ENCODE measurements at regions not wholly inside any gene's neighbourhood (a gene's known extent, or its start where the extent isn't known, plus 50 kb on each side); places are given as distances from the start of the nearest gene placed in this dataset.

- no peaks in the 10 kb centered on the region for H3K27me3 ChIP-seq (ENCODE audit: insufficient read depth, poor library complexity, severe bottlenecking)
These were observed 562.4 kb upstream of the SALL1 start for GRCh38 chr16:51713502-51713901.

DNA sequence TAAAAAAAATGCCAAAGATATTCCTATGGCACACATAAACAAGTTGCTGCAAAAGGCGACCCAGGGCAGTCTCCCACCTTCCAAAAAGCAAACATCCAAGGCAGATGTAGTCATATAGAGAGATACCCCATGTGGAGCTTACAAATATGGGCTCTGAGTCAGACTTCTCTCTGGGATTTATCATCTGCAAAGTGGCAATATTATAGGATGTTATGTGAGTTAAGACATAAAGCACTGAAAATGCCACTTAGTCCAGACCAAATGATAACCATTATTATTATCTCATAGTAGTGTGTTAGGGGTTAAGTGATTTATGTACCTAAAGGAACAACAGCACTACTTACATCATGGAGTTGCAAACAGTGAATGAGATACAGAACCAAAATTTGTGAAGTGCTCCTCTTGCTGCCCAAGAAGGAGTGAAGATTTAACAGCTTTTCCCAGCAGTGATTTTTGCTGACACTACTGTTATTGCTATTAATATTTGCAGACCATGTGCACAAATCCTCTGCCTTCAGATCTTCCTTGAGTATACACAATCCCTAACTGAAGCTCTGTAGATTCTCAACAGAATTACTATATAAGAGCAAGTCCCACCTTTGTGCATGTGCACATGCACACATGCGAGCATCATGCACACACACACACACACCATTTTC, 560.0 kb upstream of the SALL1 start:
- no peaks in the 10 kb centered on the region for H3K27me3 ChIP-seq (ENCODE audit: insufficient read depth, poor library complexity, severe bottlenecking)
- no peak overlapping the region for H3K27ac ChIP-seq (replicated peaks)
- TF ChIP-seq SPI1 (IDR thresholded peaks at IDR 0.05; ENCODE audit: borderline replicate concordance, low read depth) (no peak), POLR2AphosphoS5 (IDR thresholded peaks at IDR 0.05; ENCODE audit: low read depth) (no peak), CTCF (IDR thresholded peaks at IDR 0.05; ENCODE audit: insufficient read depth, low read length) (no peak), GABPA (IDR thresholded peaks at IDR 0.05; ENCODE audit: low read depth) (no peak)
- TF ChIP-seq, protein P1, sequence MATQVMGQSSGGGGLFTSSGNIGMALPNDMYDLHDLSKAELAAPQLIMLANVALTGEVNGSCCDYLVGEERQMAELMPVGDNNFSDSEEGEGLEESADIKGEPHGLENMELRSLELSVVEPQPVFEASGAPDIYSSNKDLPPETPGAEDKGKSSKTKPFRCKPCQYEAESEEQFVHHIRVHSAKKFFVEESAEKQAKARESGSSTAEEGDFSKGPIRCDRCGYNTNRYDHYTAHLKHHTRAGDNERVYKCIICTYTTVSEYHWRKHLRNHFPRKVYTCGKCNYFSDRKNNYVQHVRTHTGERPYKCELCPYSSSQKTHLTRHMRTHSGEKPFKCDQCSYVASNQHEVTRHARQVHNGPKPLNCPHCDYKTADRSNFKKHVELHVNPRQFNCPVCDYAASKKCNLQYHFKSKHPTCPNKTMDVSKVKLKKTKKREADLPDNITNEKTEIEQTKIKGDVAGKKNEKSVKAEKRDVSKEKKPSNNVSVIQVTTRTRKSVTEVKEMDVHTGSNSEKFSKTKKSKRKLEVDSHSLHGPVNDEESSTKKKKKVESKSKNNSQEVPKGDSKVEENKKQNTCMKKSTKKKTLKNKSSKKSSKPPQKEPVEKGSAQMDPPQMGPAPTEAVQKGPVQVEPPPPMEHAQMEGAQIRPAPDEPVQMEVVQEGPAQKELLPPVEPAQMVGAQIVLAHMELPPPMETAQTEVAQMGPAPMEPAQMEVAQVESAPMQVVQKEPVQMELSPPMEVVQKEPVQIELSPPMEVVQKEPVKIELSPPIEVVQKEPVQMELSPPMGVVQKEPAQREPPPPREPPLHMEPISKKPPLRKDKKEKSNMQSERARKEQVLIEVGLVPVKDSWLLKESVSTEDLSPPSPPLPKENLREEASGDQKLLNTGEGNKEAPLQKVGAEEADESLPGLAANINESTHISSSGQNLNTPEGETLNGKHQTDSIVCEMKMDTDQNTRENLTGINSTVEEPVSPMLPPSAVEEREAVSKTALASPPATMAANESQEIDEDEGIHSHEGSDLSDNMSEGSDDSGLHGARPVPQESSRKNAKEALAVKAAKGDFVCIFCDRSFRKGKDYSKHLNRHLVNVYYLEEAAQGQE (IDR thresholded peaks at IDR 0.05; ENCODE audit: insufficient replicate concordance, low read depth), result no peak
- H3K4me3 ChIP-seq (replicated peaks; ENCODE audit: insufficient read depth, low read length), result no peak overlapping the region
- DNase-seq (ENCODE audit: low read depth in 1 of 2, low spot score in 1 of 2), result no peak

More at GRCh38 chr16:51713502-51713901, 562.4 kb upstream of the SALL1 start:
- no peak overlapping the region for H3K27ac ChIP-seq (replicated peaks)
- no peak overlapping the region for H3K4me3 ChIP-seq (replicated peaks; ENCODE audit: insufficient read depth, low read length)
- DNase-seq (ENCODE audit: low read depth in 1 of 2, low spot score in 1 of 2), result no peak
- TF ChIP-seq SPI1 (IDR thresholded peaks at IDR 0.05; ENCODE audit: borderline replicate concordance, low read depth), result no peak
- no peak for TF ChIP-seq POLR2AphosphoS5 (IDR thresholded peaks at IDR 0.05; ENCODE audit: low read depth)
- TF ChIP-seq CTCF (IDR thresholded peaks at IDR 0.05; ENCODE audit: insufficient read depth, low read length), result no peak
- TF ChIP-seq, protein P1 (IDR thresholded peaks at IDR 0.05; ENCODE audit: insufficient replicate concordance, low read depth), result no peak
- TF ChIP-seq GABPA (IDR thresholded peaks at IDR 0.05; ENCODE audit: low read depth), result no peak

- DNase-seq (ENCODE audit: low read depth in 1 of 2, low spot score in 1 of 2), result no peak
- no peak for TF ChIP-seq CTCF (IDR thresholded peaks at IDR 0.05; ENCODE audit: insufficient read depth, low read length)
- H3K27me3 ChIP-seq (ENCODE audit: insufficient read depth, poor library complexity, severe bottlenecking), result no peaks in the 10 kb centered on the region
- H3K4me3 ChIP-seq (replicated peaks; ENCODE audit: insufficient read depth, low read length), result no peak overlapping the region
- no peak overlapping the region for H3K27ac ChIP-seq (replicated peaks)
These were observed 559.1 kb upstream of the SALL1 start for GRCh38 chr16:51710186-51710585.

DNA sequence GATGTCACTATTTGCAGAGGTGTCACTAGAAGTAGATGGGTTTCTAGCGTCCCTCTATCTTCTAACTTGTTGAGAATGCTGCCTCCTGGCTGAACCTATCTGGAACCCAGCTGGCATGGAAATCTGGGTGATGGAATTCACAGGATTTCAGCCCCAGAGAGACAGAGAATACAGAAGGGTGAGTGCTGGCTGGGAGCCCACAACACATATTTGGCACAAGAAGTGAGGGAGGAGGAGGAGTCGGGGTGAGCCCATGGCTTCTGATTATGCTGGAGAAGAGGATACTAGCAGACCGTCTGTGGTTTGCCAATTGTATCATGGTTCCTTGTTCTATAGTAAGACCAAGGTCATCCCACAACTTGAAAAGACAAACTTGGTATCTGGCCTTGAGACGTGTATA, 557.8 kb upstream of the SALL1 start:
- Histone ChIP-seq H3K27ac (replicated peaks) (no peak overlapping the region), H3K4me3 (replicated peaks; ENCODE audit: insufficient read depth, low read length) (no peak overlapping the region), H3K27me3 (ENCODE audit: insufficient read depth, poor library complexity, severe bottlenecking) (no peaks in the 10 kb centered on the region)
- DNase-seq (ENCODE audit: low read depth in 1 of 2, low spot score in 1 of 2), result no peak
- TF ChIP-seq SPI1 (IDR thresholded peaks at IDR 0.05; ENCODE audit: borderline replicate concordance, low read depth) (no peak), POLR2AphosphoS5 (IDR thresholded peaks at IDR 0.05; ENCODE audit: low read depth) (no peak)

Measured in HL-60 (cell line).